AG20443 (cell line): ENCODE measurements at regions not wholly inside any gene's neighbourhood (a gene's known extent, or its start where the extent isn't known, plus 50 kb on each side); places are given as distances from the start of the nearest gene placed in this dataset.
"Not testable (repeated sequence)": the region's sequence is repeated elsewhere in the genome, so short reads cannot be mapped to it uniquely, and the experiment has no call there.

Source experiments
- DNase-seq: peaks from one replicate; pipeline ENCODE4 v3.0.0; 2012; ENCODE audit warnings: low spot score, mixed read lengths

- DNase-seq: no peak
Measured at GRCh38 chr7:131019351-131019750, 285.3 kb upstream of the KLF14 start.

DNA sequence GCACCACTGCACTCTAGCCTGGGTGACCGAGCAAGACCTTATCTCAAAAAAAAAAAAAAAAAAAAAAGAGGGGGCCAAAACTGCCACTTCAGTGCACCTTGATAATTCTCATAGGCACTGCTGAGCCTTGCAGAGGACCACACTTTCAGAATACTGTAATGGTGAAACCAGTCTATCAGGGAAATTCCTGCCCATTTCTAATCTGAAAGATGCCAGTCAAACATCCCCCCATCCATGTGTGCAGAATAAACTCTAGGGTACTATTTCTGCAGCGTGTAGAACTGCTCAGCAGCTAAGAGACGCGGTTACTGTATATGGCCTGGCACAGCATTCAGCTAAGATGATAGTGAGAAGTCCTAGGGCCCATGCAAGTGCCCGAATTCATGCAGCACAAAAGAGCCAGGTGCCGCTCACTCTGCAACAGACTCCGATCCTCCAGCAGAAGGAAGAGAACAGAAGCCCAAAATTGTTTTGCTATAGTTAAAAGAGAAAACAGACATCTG is 286.8 kb upstream of the KLF14 start:
- DNase-seq: no peak

DNA sequence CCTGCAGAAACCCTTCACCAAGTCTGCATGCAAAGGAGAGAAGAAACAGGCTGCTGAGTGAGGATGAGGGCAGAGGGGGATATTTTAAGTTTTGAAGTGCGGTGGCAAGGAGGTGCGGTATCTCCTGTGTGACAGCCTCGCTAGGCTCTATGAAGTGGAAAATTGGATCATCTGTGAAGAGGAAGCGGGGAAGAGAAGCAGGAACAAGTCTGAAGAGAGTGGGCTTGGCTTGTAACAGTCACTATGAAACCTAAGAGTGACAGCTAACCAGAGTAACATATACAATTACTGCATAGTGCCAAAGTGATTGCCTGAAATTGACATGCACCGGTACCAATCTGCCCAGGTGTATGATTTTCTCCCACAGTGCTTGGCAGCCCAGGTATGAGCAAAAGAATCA is 287.5 kb upstream of the KLF14 start:
- DNase-seq: no peak

DNA sequence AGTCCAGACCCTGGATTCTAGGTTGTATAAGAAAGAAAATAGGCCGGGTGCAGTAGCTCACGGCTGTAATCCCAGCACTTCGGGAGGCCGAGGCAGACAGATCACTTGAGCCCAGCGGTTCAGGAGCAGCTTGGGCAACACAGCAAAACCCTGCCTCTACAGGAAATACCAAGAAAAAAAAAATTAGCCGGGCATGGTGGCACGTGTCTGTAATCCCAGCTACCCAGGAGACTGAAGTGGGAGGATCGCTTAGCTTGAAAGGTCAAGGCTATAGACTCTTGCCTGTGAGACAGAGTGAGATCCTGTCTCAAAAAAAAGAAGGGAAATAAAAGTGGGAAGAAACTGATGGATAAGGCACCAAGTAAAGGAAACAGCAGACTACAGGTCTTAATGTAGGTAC is 287.9 kb upstream of the KLF14 start:
- DNase-seq: no peak

GRCh38 chr7:131026297-131027000 is 292.4 kb upstream of the KLF14 start:
- DNase-seq: no peak

DNA sequence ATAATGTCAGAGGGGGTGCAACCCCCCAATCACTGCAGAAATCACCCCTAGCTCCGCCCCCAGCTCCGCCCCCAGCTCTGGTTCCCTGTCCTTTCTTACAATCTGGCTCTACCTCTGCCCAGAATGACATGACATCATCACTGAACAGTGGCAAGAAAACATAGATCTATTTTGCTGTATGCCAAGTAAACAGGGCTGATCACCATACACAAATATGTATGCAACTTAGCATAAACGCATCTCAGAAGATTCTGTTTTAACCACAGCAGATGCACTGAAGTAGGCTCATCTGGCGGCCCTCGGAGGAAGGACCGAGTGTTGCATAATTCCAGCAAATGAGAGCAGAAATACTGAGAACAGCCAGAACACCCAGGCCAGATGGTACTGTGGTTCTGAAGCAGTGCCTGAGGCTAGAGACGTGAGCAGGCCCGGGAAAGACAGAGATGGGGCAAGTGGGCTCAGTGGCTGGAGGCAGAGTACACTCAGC is 293.3 kb upstream of the KLF14 start:
- peak; percentile 88 for DNase-seq

DNA sequence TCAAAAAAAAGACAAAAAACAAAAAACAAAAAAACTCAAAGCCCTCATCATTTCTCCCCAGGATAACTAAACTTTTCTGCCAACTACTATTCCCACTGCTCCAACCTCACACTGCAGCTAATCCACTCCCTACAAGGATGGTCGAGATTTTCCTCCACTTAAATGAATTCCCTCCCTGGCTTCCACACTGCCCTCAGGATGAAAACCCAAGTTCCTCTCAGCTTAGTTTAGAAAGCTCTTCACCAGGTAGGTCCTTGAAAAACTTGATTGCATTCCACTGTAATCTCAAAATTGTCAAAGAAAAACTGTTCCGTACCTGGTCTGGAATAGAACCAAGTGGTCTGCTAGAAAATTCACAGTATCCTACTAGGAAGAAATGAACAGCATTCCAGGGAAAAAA is 294.3 kb upstream of the KLF14 start:
- no peak for DNase-seq

- no peak for DNase-seq
Measured at GRCh38 chr7:131029002-131029401, 295.0 kb upstream of the KLF14 start.

DNA sequence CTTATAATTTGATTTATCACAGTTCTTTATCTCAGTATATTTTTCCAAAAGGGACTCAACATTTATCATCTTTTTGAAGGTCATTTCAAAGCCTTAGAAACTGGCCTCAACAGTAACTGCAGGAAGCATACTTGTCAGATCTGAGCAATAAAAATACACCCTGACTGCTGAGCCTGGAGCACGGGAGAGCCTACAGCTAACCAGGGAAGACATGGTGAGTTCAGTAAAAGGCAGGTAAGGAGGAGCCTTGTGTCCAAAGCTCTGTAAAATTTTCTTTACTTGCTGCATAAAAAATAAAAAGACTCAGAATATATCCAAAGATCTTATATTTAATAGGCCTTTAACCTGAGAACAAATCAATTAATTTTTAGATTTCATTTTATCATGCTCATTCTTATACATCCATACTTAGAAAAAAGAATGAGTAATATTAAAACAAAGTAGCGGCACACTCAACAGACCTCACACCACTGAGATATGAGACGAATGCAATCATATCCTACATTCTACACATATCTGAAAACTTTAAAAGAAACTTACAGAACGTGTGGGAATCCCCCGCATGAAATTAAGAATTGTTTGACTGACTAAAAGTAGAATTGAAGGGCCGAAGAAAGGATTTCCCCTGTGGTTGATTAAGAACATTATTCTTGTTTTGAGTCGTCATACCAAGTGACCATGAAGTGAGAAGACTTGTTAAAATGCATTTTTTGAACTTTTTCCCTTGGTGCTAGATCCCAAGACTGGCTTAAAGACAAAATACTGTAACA is 296.4 kb upstream of the MKLN1 start:
- DNase-seq: no peak

GRCh38 chr7:131032786-131033185 is 294.9 kb upstream of the MKLN1 start:
- no peak for DNase-seq

GRCh38 chr7:131034166-131034881 is 293.4 kb upstream of the MKLN1 start:
- no peak for DNase-seq

DNA sequence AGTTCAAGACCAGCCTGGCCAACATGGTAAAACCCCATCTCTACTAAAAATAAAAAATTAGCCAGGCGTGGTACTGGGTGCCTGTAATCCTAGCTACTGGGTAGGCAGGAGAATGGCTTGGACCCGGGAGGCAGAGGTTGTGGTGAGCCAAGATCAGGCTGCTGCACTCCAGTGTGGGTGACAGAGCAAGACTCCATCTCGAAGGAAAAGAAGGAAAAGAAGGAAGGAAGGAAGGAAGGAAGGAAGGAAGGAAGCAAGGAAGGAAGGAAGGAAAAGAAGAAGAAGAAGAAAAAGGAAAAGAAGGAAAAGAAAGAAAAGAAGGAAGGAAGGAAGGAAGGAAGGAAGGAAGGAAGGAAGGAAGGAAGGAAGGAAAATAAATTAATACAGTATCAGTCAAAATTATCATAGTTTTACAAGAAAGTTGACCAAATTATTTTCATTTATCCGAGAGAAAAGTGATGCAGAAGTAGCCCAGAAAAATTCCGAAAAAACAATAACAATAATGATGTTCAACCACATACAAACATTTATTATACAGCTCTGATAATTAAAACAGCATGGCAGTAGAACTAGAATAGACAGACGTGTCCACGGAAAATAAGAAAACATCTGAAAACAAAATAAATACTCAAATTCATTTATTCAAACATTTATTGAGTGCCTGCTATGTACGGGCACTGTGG is 292.4 kb upstream of the MKLN1 start:
- no peak for DNase-seq

DNA sequence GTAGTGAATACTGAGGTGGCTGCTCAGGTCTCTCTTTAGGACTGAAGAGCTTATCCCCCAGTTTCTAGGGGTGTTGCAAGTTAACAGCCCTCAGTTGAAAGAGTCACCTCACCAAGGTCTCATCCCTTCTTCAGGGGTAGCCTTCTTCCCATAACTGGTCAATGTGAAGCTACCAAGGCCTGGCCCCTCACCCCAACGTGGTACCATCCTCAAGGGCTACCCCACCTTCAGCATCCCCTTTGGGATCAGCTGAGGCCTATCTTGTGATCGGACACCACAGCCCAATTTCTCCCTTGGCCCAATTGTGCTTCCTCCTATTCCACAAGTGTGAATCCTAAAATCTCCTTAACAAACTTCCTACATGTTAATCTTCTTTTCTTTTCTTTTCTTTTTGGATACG is 289.5 kb upstream of the MKLN1 start:
- no peak for DNase-seq

GRCh38 chr7:131039355-131039762 is 288.3 kb upstream of the MKLN1 start:
- DNase-seq: peak; percentile 37

GRCh38 chr7:131039836-131040235 is 287.8 kb upstream of the MKLN1 start:
- DNase-seq: no peak

- DNase-seq: peak; percentile 64
Measured at GRCh38 chr7:131040467-131040932, 287.2 kb upstream of the MKLN1 start.

DNA sequence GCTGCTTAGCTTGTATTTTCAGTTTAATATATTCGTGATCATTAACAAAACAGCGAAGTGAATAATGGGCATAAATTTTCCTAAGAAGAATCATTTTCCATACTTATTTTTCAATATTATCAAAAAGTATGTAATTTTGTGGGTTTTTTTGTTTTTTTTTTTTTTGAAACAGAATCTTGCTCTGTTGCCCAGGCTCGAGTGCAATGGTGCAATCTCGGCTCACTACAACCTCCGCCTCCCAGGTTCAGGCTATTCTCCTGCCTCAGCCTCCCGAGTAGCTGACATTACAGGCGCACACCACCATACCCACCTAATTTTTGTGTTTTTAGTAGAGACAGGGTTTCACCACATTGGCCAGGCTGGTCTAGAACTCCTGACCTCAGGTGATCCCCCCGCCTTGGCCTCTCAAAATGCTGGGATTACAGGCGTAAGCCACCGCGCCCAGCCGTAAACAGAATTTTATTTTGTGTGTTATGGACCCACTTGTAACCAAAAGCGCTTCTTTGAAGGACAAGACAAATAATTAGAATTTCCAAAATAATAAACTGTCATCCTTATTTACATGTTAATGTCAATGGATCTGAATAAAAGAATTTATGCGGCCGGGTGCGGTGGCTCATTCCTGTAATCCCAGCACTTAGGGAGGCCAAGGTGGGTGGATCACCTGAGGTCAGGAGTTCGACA is 286.5 kb upstream of the MKLN1 start:
- not testable (repeated sequence) for DNase-seq

GRCh38 chr7:131042269-131043160 is 285.2 kb upstream of the MKLN1 start:
- DNase-seq: no peak

DNA sequence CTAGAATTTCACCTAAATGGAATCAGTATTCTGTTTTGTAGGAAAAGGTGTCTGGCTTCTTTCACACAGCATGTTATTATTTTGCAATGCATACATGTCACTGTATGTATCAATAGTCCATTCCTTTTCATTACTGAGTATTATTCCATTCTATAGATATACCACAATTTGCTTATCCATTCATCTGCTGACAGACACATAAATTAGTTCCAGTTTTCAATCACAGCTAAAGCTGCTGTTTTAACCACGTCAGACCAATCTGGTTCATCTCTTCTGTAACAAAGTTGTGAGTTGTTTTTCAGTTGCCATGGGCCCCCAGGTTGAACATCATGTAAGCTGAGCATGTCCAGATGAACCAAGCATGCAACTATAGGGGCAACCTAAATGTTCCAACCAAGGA is 282.1 kb upstream of the MKLN1 start:
- DNase-seq: no peak

- DNase-seq: no peak
Measured at GRCh38 chr7:131046246-131046645, 281.4 kb upstream of the MKLN1 start.
